Neural cell (in vitro differentiated cells): ENCODE measurements at regions not wholly inside any gene's neighbourhood (a gene's known extent, or its start where the extent isn't known, plus 50 kb on each side); places are given as distances from the start of the nearest gene placed in this dataset.

Source experiments
- H2AFZ ChIP-seq: fragments of 200-600, 300-800 bp; sonication (generic), shearing (Covaris generic); 2 replicates; pipeline ENCODE4 v1.6.0; 2014; ENCODE audit warnings: low read depth, mild to moderate bottlenecking, antibody characterized with exemption, low read length, moderate library complexity
- H3F3A ChIP-seq: fragments of 200-600 bp; shearing (Covaris generic); 2 replicates; pipeline ENCODE4 v1.6.1; 2016; ENCODE audit warnings: mild to moderate bottlenecking, moderate library complexity, mixed read lengths, antibody characterized with exemption, low read length; ENCODE audit not compliant: insufficient read depth, poor library complexity, severe bottlenecking
- H3K27ac ChIP-seq: fragments of 200-600, 300-800 bp; sonication (generic), shearing (Covaris generic); 2 replicates; pipeline ENCODE4 v1.5.1; 2014; ENCODE audit warnings: mild to moderate bottlenecking, low read length, moderate library complexity
- H3K27me3 ChIP-seq: fragments of 300-800, 200-600 bp; sonication (generic), shearing (Covaris generic); 2 replicates; pipeline ENCODE4 v1.6.0; 2014; ENCODE audit warnings: mild to moderate bottlenecking, low read depth, low read length, moderate library complexity; ENCODE audit not compliant: insufficient read depth
- H3K36me3 ChIP-seq: fragments of 300-800, 200-600 bp; sonication (generic), shearing (Covaris generic); 2 replicates; pipeline ENCODE4 v1.5.1; 2014; ENCODE audit warnings: mild to moderate bottlenecking, antibody characterized with exemption, low read length, moderate library complexity; ENCODE audit not compliant: insufficient read depth
- H3K4me2 ChIP-seq: fragments of 300-800, 200-600 bp; sonication (generic), shearing (Covaris generic); 2 replicates; pipeline ENCODE4 v1.6.0; 2014; ENCODE audit warnings: mild to moderate bottlenecking, low read length
- H3K4me3 ChIP-seq: fragments of 300-800, 200-600 bp; sonication (generic), shearing (Covaris generic); 2 replicates; pipeline ENCODE4 v1.5.1; 2014; ENCODE audit warnings: mild to moderate bottlenecking, low read length, moderate library complexity
- H3K79me2 ChIP-seq: fragments of 200-600 bp; shearing (Covaris generic); replicated peaks from 2 replicates; pipeline ENCODE4 v1.6.0; 2014; ENCODE audit warnings: mild to moderate bottlenecking, low read length, moderate library complexity; ENCODE audit not compliant: insufficient read depth
- H3K9ac ChIP-seq: fragments of 300-800, 200-600 bp; sonication (generic), shearing (Covaris generic); 2 replicates; pipeline ENCODE4 v1.6.1; 2016; ENCODE audit warnings: mild to moderate bottlenecking, low read length, mixed read lengths
- H3K9me2 ChIP-seq: fragments of 200-600 bp; shearing (Covaris generic); 2 replicates; pipeline ENCODE4 v1.6.1; 2016; ENCODE audit warnings: mild to moderate bottlenecking, low read length, mixed read lengths; ENCODE audit not compliant: insufficient read depth
- H3K9me3 ChIP-seq: fragments of 200-600, 300-800 bp; sonication (generic), shearing (Covaris generic); 2 replicates; pipeline ENCODE4 v1.6.1; 2016; ENCODE audit warnings: mild to moderate bottlenecking, mixed run types, low read length, moderate library complexity, mixed read lengths
- H4K20me1 ChIP-seq: fragments of 200-600 bp; shearing (Covaris generic); 2 replicates; pipeline ENCODE4 v1.6.1; 2016; ENCODE audit warnings: mild to moderate bottlenecking, mixed run types; ENCODE audit not compliant: insufficient read depth
- EP300 ChIP-seq: fragments of 450-650 bp; conservative IDR thresholded peaks from 2 replicates; pipeline ENCODE4 v1.6.1; 2014; ENCODE audit warnings: antibody characterized with exemption, mild to moderate bottlenecking, moderate library complexity; ENCODE audit not compliant: poor library complexity, severe bottlenecking
- EZH2 ChIP-seq: fragments of 200-600, 300-800 bp; shearing (Covaris generic), sonication (generic); IDR thresholded peaks from 2 replicates; pipeline ENCODE4 v1.6.1; 2014; ENCODE audit warnings: antibody characterized with exemption, low read length, borderline replicate concordance, mild to moderate bottlenecking; ENCODE audit not compliant: insufficient read depth, poor library complexity, severe bottlenecking
- MXI1 ChIP-seq: fragments of 450-650 bp; conservative IDR thresholded peaks from 2 replicates; pipeline ENCODE4 v1.6.1; 2014; ENCODE audit warnings: antibody characterized with exemption, mild to moderate bottlenecking; ENCODE audit not compliant: poor library complexity, severe bottlenecking
- POLR2AphosphoS5 ChIP-seq: IDR thresholded peaks from 2 replicates; pipeline ENCODE4 v1.6.1; 2012
- RAD21 ChIP-seq: fragments of 450-650 bp; conservative IDR thresholded peaks from 2 replicates; pipeline ENCODE4 v1.6.1; 2014; ENCODE audit warnings: antibody characterized with exemption, mild to moderate bottlenecking, moderate library complexity
- REST ChIP-seq: IDR thresholded peaks from 2 replicates; pipeline ENCODE4 v1.6.1; 2012; ENCODE audit warnings: borderline replicate concordance
- SMC3 ChIP-seq: fragments of 450-650 bp; conservative IDR thresholded peaks from 2 replicates; pipeline ENCODE4 v1.6.1; 2014; ENCODE audit warnings: antibody characterized with exemption, mild to moderate bottlenecking, moderate library complexity; ENCODE audit not compliant: poor library complexity
- TAF1 ChIP-seq: IDR thresholded peaks from 2 replicates; pipeline ENCODE4 v1.6.1; 2012; ENCODE audit warnings: low read depth
- TF ChIP-seq, protein P1 (sequence below): fragments of 450-650 bp; IDR thresholded peaks from 2 replicates; pipeline ENCODE4 v1.5.1; 2014; ENCODE audit warnings: antibody characterized with exemption, mild to moderate bottlenecking, moderate library complexity; ENCODE audit not compliant: poor library complexity, severe bottlenecking

GRCh38 chr18:25950321-25950720 is 140.1 kb downstream of the SS18 start:
- no peaks in the 10 kb centered on the region for H3F3A ChIP-seq
- TF ChIP-seq REST (no peak), RAD21 (no peak), EP300 (no peak), EZH2 (no peak), POLR2AphosphoS5 (no peak), TAF1 (no peak), MXI1 (no peak), SMC3 (no peak)
- TF ChIP-seq, protein P1, sequence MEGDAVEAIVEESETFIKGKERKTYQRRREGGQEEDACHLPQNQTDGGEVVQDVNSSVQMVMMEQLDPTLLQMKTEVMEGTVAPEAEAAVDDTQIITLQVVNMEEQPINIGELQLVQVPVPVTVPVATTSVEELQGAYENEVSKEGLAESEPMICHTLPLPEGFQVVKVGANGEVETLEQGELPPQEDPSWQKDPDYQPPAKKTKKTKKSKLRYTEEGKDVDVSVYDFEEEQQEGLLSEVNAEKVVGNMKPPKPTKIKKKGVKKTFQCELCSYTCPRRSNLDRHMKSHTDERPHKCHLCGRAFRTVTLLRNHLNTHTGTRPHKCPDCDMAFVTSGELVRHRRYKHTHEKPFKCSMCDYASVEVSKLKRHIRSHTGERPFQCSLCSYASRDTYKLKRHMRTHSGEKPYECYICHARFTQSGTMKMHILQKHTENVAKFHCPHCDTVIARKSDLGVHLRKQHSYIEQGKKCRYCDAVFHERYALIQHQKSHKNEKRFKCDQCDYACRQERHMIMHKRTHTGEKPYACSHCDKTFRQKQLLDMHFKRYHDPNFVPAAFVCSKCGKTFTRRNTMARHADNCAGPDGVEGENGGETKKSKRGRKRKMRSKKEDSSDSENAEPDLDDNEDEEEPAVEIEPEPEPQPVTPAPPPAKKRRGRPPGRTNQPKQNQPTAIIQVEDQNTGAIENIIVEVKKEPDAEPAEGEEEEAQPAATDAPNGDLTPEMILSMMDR, result no peak
- H4K20me1 ChIP-seq, result no peaks in the 10 kb centered on the region
- H2AFZ ChIP-seq, result no peak overlapping the region
- no peak overlapping the region for H3K27ac ChIP-seq
- H3K9ac ChIP-seq, result no peak overlapping the region
- H3K4me2 ChIP-seq, result no peak overlapping the region
- no peaks in the 10 kb centered on the region for H3K36me3 ChIP-seq
- no peak overlapping the region for H3K4me3 ChIP-seq
- no peaks in the 10 kb centered on the region for H3K9me3 ChIP-seq
- H3K9me2 ChIP-seq, result no peaks in the 10 kb centered on the region
- no peaks in the 10 kb centered on the region for H3K79me2 ChIP-seq
- H3K27me3 ChIP-seq, result no peaks in the 10 kb centered on the region

DNA sequence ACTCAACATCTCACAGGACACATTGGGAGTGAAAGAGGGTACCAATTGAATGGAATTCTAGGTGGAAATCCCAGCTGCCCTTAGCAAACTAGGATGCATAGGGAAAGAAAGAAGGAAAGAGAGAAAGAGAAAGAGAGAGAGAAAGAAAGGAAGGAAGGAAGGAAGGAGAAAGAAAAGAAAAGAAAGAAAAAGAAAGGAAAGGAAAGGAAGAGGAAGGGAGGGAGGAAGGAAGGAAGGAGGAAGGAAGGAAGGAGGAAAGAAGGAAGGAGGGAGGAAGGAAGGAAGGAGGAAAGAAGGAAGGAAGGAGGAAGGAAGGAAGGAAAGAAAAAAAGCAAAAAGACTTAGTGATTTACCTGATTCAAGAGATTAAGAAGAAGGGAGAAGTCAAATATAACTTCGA is 143.9 kb downstream of the SS18 start:
- Histone ChIP-seq H3K27ac (no peak overlapping the region), H3K4me3 (no peak overlapping the region), H3K27me3 (no peaks in the 10 kb centered on the region), H3K9me3 (no peaks in the 10 kb centered on the region), H3K9ac (no peak overlapping the region), H3K4me2 (no peak overlapping the region), H3F3A (no peaks in the 10 kb centered on the region), H3K79me2 (no peaks in the 10 kb centered on the region), H3K9me2 (no peaks in the 10 kb centered on the region), H2AFZ (no peak overlapping the region), H4K20me1 (no peaks in the 10 kb centered on the region), H3K36me3 (no peaks in the 10 kb centered on the region)
- TF ChIP-seq RAD21 (no peak), EP300 (no peak), REST (no peak), EZH2 (no peak), MXI1 (no peak), TAF1 (no peak), POLR2AphosphoS5 (no peak), SMC3 (no peak)
- TF ChIP-seq, protein P1, result no peak
